ENCODE measurements at regions not wholly inside any gene's neighbourhood (a gene's known extent, or its start where the extent isn't known, plus 50 kb on each side); places are given as distances from the start of the nearest gene placed in this dataset.

GRCh38 chr7:17632384-17632783 is 307.9 kb downstream of the SNX13 start:
- TF ChIP-seq CTCF (IDR thresholded peaks at IDR 0.05) (no peak), POLR2A (IDR thresholded peaks at IDR 0.05) (no peak)

Measured in breast epithelium (tissue), 3 donors.